ENCODE measurements at regions not wholly inside any gene's neighbourhood (a gene's known extent, or its start where the extent isn't known, plus 50 kb on each side); places are given as distances from the start of the nearest gene placed in this dataset.

- H3K4me3 ChIP-seq (ENCODE audit: low read depth, low read length) = no peak overlapping the region
- peak; percentile 26 for DNase-seq (ENCODE audit: low read depth)
Observed at GRCh38 chr1:232457595-232457994, 172.3 kb downstream of the SIPA1L2 start.

GRCh38 chr1:232456714-232457113 lies 173.2 kb downstream of the SIPA1L2 start:
- no peak for DNase-seq (ENCODE audit: low read depth)
- TF ChIP-seq CTCF (IDR thresholded peaks at IDR 0.05; ENCODE audit: low read depth, low read length, missing control alignments) = no peak
- no peak overlapping the region for H3K4me3 ChIP-seq (ENCODE audit: low read depth, low read length)

More at GRCh38 chr1:232457595-232457994, 172.3 kb downstream of the SIPA1L2 start:
- no peak for TF ChIP-seq CTCF (IDR thresholded peaks at IDR 0.05; ENCODE audit: low read depth, low read length, missing control alignments)

- no peak for TF ChIP-seq CTCF (IDR thresholded peaks at IDR 0.05; ENCODE audit: low read depth, low read length, missing control alignments)
- DNase-seq (ENCODE audit: low read depth) = no peak
- H3K4me3 ChIP-seq (ENCODE audit: low read depth, low read length) = no peak overlapping the region
Observed at GRCh38 chr1:232454227-232454886, 175.6 kb downstream of the SIPA1L2 start.

DNA sequence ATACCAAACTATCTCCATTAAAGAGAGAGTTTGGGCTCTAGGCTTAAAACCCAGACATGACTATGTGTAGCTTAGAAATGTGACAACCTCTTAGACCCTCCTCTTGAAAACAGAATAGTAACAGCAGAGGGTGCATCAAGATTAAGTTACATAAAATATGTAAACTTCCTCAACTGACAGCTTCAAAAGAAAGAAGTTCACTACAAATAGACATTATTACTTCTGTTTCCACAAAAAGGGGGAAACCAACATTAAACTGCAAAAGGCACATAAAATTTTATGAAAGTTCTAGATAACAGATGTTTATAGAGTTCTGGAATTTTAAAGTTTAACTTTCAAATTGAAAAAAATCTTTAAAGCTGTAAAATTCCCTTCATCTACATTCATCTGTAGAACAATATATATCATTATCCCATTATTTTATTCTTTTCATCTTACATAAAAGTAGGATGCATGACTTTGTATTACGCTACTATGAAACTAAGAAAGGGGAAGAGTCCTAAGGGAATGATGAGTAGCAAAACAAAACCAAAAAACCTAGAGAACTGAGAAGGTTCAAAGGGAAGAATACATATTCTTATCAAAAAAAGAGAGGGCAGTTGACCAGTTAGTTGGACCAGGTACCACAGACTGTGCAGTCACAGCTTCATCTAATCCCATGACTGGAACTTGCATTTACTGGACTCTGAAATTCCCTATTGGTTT lies 177.0 kb downstream of the SIPA1L2 start:
- TF ChIP-seq CTCF (IDR thresholded peaks at IDR 0.05; ENCODE audit: low read depth, low read length, missing control alignments) = no peak

DNA sequence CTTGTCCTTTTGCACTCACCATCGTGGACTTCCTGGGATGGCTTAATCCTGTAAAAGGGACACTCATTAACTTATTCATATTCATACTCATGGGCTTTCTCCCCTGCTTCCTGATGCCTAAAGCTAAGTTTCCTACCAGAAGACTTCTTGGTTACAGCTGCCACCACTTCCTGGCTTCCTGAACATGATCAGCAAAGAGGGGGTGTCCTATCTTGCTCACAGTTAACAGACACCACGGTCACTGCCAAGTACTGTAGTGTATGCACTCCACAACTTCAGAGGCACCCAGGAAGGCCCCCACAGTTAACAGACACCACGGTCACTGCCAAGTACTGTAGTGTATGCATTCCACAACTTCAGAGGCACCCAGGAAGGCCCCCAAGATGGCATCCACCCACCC lies 177.8 kb downstream of the SIPA1L2 start:
- no peak for DNase-seq (ENCODE audit: low read depth)
- TF ChIP-seq CTCF (IDR thresholded peaks at IDR 0.05; ENCODE audit: low read depth, low read length, missing control alignments) = no peak
- no peak overlapping the region for H3K4me3 ChIP-seq (ENCODE audit: low read depth, low read length)

More for the DNA sequence above, 177.0 kb downstream of the SIPA1L2 start:
- no peak for DNase-seq (ENCODE audit: low read depth)
- H3K4me3 ChIP-seq (ENCODE audit: low read depth, low read length) = no peak overlapping the region

GRCh38 chr1:232451506-232451905 lies 178.4 kb downstream of the SIPA1L2 start:
- no peak for TF ChIP-seq CTCF (IDR thresholded peaks at IDR 0.05; ENCODE audit: low read depth, low read length, missing control alignments)
- no peak overlapping the region for H3K4me3 ChIP-seq (ENCODE audit: low read depth, low read length)
- no peak for DNase-seq (ENCODE audit: low read depth)
